Activated CD4-positive, alpha-beta T cell treated with anti-CD3 and anti-CD28 coated beads for 24 hours (primary cell): ENCODE measurements at regions not wholly inside any gene's neighbourhood (a gene's known extent, or its start where the extent isn't known, plus 50 kb on each side); places are given as distances from the start of the nearest gene placed in this dataset.

Source experiments
- DNase-seq, 2 donors: peaks; one replicate each; pipeline ENCODE4 v3.0.0-alpha.2; 2020; ENCODE audit warnings: low read depth in 2 of 2

DNA sequence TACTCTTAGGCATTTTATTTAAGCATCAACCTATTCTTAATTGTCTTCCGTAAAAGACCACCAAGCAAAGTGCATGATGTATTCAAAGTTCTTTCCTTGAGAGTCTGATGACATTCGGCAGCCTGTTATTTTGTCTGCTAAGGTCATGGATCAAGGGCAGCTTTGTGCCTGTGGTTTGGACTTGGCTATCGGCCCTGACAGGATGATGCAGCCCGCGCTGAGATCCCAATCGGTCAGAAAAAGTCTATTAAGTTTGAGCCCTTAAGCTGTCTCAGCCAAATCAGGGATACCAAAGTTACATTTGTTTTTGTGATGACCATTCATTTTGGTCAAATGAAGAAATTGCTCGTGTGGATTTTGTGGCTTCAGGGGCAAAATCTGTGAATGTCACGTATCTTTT, 718.9 kb upstream of the FANCL start:
- no peak for DNase-seq

DNA sequence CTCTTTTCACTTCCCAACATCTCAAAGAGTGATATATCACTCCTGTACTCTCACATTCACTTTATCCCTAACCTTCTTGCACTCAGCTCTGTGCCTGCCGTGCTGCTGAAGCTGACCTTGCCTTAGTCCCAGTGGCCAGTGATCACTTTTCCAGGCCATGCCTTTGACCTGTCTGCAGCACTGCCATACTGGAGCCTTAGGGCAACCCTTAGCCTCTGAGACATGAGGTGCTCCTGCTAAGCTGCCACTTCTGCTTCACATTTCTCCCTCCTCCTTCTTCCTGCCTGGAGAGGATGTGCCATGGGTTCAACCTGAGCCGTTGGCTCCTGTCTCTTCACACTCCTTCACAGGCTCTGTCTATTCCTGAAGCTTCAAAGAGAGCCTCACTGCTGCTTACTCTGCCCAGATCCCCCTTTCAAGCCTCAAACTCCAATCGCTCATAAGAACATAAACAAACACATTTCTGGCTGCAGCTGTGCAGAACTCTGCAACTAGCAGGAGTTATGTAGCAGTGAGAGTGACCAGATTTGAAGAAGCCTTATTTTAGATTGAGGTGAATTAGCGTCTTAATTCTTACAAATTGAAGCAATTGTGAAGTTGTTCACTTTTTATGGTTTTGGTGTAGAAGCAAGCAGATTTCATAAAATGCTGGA, 716.2 kb upstream of the FANCL start:
- DNase-seq = no peak

DNA sequence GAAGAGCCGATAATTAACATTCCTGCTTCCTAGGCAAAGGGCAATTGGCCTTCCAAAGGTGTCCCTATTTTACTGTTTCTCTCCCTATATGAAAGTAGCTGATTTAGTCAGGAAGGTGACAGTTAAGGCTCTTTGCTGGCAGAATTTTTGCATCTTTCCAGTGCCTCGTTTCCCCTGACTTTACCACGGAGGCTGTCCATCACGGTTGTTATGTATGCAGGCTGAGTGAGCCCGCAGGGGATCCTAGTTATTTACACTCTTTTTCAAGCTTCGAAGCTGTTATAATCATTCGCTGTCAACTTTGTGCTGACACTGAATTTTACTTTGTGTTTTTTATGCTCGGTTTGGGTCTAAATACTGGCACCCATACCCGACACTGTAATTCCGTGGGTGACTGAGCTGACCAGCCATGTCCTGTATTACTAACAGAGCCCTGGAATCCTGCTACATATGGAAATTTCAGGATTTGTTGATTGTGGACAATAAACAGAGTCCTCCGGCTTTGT, 713.8 kb upstream of the FANCL start:
- no peak for DNase-seq

DNA sequence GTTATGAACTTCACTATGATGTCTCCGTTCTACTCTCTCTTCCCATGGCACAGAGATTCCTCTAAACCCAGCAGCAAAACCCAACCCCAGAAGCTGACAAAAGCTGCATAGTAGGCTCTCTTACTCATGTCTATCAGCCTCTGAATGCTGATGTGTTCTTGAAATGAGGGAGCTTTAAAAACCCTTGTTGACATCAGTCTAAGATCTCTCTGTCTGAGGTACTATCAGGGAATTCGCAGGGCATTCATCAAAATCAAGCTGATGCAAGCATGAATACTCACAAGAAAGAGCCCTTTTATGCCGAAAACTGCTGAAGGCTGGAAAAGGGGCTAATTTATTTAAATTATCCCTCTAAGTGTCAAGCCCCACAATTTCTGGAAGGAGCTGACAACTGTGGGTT, 710.6 kb upstream of the FANCL start:
- no peak for DNase-seq

DNA sequence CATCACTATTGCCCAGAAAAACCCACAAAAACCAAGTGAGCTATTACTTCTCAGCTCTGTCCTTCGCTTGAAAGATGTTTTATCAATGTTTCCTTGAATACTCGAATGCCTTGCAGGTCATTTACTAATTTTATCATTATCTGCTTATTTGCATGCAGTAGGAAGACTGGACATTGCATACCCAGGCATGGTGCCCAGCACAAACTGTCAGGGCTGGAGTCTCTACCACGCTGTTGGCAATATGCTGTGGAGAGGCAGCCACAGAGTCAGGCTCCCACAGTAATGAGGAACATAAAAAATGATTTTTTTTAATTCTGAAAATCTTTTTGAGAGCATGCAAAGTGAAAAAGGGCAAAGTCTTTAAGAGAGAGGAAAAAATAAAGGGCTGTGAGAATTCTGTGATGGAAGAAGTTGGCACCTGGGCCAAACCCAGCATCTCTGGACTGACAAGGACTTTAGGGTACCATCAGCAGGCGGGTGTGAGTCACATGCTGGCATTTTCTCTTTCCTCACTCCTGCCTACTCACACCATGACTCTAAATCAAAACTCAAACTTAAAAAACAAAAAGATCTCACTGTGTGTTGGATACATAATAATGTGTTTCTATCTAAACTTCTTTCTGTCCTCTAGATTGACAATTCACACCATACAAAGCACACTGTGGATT, 709.8 kb upstream of the FANCL start:
- no peak for DNase-seq

DNA sequence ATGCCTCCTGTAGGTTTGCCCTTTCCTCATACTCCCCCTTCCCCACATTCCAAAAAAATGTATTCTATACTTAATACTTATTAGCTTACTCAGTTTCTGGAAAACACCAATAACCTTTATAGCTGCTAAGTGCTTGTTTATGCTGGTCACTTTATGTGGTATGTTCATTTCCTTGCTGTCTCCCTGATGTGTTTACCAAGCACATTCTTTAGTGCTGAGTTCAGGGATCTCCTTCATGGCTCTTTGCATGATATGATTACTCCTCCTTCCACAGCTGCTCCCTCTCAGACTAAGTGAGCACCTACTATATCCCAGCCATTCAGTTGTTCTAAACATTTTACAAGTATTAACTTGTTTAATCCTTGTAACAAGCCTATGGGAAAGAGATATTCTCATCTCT, 698.3 kb upstream of the FANCL start:
- no peak for DNase-seq

DNA sequence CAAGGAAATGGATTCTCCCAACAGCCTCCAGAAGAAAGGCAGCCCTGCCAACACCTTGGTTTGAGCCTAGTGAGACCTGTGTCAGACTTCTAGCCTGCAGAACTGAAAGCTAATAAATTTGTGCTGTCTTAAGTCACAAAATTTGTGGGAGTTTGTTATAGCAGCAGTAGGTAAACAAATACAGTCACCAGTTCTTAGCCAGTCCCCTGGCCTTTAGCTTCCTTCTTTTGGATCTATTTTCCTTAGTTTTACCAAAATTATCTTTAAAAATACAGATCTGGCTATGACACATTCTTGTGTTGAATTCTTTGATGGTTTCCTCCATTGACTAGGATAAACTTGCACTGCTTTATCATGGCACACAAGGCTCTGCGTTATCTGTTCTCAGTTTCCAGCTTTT, 697.9 kb upstream of the FANCL start:
- no peak for DNase-seq

DNA sequence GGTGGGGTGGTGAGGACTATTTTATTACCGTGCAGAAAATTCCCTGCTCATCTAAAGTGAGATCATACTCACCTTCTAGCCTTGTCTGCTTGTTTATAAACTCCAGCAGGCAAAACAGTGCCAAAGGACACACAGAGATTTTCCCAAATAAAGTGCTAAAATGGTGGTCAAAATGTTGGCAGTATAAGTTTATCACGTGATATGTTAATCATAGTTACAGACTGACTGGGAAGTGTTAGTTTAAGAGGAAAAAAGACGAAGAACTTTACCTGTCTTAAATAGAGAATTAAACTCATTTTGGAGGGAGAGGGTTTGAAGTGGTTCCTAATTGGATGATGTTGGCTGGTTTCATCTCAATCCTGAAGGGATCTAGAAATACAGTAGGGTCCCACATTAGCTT, 691.7 kb upstream of the FANCL start:
- no peak for DNase-seq

DNA sequence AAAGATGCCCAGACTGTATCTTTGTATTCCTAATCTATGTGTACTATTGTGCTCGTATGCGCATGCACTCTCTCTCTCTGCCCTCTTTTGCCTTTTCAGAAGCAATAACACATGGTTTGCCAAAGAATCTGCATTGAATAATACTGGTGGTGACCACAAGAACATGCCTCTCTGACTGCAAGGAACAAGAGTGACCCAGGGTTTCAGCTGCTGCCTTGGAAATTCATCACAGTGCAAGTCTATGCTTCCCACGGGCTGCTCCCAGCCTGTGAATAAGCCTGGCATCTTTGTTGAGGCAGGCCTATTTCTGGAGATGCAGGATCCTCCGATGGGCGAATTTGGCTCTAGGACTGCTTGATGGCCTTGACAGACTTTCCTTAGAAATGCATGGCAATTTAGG, 689.4 kb upstream of the FANCL start:
- DNase-seq = no peak

DNA sequence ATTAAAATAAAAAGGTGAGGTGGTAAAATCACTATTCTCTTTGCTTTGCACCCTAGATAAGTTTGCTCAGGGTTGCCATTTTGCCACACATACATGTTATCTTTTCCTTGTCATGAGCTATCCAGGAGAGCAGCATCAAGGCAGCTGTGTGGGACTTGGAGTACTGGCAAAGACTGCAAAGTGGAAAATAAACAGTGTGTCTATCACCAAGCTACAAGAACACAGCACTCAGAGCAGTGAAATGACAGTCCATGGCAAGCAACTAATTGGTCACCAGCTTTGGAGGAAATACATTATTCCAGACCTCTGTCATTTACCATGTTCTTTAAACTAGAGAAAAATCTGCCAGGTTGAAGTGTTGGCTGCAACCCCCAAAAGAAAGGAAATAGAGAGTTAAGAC, 687.8 kb upstream of the FANCL start:
- DNase-seq = no peak

DNA sequence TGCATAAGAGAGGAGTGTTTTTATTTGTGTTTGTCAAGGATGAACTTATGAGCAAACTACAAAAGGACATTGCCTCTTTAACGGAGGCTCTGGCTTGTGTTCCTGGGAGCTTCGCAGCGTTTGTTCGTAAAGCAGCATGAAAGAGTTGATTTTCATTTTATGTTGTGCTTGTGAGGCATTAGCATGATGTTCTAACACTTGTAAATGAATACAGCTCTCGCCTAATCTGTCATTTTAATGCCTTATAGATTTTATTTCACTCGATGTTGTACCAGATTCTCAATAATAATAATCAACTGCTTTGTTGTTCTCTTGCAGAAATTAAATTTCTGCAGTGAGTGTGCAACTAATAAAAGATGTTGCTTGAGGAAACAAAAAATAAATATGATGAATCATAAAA, 687.3 kb upstream of the FANCL start:
- DNase-seq = no peak

DNA sequence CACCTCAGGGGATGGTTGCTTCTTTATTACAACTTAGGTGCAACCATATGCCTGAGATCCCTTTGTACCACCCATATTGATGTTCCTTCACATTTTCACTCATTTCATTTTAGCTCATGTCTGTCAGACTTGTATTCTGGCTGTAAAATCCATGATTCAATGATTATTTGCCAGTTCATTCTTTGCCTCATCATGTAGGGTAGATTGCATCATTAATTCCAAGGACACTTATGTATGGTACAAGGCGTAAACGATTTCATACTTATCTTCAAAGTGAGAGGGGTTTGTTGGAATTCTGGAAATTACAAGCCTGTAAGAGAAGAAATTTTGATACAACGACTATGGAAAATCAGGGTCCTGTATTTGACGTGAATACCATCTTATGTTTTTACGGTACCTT, 685.0 kb upstream of the FANCL start:
- no peak for DNase-seq

DNA sequence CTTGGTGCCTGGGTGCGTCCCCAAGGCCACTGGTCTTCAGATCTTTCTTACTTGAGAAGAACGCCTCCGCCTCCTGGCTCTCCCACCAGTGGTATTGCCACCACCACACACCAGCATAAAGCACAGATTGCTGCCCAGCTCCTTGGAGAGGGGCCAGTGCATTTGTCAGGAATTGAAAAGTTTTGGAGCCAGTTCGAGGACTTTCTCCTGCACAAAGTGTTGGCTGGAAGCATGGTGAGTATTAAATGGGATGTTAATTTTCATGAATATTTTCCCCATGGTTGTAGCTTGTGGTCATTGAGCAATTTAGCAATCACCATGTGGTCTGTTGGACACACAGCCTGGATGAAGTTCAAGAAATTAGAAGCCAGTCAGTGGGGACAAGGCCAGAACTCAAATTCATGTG, 684.6 kb upstream of the FANCL start:
- DNase-seq = no peak

DNA sequence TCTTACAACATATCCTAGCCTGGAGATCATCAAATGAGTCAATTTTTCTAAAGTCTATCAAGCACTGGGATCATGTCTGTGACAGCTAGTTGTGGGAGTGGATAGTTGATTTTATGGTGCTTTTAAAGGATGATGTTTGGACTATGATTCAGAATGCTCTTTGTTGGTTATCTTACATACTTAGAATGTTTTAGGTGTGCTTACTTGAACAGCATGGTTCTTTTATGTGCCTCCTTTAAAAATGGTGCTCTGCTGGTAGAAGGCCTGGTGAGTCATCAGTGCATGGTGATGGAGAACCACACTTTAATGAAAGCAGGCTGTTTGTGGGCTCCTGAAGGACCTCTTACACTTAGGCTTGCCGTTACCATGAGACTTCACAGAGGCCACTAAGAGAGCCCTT, 682.7 kb upstream of the FANCL start:
- no peak for DNase-seq

DNA sequence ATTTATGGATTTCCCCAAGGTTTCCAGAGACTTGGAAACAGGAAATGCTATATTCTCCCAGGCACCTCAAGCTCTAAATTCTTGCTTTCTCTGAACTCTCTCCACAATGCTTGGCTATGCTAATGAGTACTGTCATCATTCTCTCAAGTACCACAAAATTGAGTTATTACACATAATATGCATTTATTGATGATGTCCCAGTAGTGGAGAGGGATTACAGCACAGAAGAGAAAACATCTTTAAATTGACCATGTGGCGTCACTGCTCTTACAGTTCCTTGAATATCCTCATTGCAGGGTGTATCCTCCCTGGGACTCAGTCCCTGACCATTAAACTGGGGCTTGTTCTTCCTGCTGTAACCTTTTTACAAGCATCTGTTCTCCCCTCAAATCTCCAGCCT, 681.1 kb upstream of the FANCL start:
- DNase-seq = no peak

DNA sequence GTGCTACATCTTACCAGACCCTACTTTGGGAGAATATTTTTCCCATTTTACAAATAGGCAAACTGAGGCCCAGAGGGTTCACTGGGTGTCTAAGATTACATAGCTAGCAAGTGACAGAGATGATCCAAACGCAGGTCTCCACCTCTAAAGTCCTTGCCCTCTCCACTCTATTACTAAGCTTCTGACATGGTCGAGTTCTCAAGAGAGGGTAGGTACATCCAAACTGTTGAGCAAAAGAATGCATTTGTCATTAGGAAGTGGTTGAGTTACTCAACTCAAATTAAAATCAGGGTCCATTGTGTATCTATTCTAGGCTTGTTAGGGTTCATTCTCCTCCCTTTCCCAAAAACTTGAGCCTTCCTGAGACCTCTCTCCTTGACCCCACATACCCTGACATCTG, 680.6 kb upstream of the FANCL start:
- no peak for DNase-seq

DNA sequence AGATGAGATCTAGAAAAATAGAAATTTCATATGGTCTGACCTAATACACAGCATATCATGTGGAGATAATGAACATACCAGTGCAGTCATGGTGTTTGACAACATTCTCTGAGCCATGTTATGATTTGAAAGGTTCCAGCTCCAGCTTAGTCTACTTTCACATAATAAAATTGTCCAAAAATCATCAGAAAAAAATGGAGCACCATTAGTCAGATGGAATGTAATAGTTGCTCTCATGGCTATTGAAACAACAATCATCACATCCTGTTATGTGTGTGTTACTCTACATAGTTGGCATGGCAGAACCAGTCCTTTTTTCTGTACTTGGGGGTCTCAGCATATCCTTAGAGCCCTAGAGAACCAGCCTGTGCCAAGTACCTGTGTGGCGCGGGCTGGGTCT, 678.9 kb upstream of the FANCL start:
- DNase-seq = no peak

DNA sequence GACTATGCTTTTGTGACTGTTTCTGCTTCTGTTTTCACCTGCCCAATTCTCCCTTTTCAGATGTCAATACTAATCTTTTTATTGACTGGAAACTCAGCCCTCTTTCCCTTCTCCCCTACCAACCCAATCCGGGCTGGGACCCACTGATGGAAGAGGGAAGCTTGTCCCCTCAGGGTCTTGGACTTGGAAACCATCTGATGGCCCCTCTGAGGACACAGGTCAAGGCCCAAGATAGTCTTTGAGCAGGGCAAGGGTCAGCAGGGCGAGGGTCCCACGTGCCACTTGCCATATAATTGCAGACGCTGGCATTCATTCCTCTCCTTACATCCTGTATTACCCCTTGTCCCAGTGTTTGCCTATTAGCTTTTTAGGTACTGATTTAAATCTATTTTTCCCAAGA, 678.2 kb upstream of the FANCL start:
- DNase-seq = no peak

DNA sequence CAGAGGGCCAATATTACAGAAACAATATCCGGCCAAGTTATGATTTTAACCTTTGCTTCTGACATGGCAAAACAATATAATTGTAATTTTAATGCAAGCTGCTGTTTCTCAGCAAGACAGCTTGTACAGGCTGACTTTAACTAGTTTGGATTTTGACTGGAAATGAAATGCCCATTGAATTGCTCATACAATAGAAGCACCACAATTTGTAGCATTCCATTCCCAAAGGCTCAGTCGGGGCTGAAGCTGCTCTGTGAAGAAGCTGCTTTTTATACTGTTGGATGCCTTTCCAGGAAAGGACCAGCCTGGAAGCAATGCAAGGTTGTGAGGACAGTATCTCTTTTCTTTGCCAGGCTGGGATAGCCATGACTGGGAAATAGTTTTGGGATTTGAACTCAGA, 677.0 kb upstream of the FANCL start:
- DNase-seq = no peak

DNA sequence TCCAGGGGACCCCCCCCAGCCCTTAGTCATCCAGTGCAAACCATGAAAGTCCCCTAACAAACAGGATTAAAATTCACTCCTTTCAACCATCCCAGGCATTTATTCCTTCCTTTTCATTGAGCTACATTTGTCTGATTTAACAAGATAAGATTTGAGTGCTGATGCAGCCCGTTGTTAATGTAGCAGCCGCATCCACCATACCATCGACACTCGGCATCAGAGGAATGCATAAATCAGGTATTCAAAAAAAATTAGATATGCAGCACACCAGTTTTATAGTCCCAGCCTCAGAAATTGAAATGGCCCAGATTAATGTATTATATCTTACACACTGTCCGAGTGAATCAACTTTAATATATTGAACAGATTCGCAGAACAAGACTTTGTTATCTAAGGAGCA, 676.5 kb upstream of the FANCL start:
- DNase-seq = no peak

DNA sequence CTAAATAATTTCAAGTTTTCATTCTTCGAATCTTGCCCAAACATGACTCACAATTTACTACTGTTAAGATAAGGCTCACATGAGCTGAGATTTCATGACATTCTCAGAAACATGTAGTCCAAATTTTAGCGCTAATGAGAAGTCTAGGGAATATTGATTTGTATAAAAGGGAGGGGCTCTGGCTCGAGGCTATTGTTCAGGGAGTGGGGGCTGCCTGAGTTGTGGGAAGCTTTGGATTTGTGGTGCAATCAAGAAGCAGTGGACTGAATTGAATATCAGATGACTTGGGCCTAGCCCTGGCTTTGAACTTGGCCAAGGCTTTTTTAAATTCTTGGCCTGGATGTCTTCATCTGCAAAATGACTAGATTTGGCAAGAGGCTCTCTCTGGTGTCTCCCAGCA, 674.9 kb upstream of the FANCL start:
- DNase-seq = no peak

DNA sequence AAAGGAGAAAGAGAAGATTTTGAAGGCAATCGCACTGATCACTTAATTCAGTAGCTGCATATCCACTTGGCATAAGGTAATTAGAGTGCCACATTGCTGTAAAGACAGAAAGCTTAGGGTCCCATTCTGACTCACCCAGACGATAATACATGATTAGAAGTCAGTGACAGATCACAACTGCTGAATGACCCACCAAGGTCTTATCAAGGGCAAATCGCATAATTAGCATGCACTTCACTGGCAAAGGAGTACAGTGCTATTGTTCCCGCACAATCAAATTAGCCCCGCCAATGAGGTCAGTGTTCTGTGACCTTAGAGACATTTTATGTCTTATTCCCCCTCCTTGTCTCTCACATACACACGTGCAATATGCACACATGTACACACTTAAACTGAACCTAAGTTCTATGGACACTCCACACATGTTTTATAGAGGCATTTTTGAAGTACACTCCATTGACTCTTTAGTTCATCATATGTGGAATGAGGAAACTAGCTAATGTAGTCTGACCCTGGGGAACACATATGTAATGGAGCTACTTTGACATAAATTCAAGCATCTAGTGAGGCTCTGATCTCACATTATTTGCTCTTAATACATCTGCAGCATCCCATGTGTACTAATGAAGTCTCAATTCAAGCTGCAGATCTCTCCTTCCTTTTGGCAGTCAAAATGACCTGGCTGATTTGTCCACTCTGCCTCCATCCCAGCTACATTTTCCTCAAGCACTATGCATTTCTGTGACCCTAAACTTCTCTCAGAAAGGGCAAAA, 673.8 kb upstream of the FANCL start:
- no peak for DNase-seq

DNA sequence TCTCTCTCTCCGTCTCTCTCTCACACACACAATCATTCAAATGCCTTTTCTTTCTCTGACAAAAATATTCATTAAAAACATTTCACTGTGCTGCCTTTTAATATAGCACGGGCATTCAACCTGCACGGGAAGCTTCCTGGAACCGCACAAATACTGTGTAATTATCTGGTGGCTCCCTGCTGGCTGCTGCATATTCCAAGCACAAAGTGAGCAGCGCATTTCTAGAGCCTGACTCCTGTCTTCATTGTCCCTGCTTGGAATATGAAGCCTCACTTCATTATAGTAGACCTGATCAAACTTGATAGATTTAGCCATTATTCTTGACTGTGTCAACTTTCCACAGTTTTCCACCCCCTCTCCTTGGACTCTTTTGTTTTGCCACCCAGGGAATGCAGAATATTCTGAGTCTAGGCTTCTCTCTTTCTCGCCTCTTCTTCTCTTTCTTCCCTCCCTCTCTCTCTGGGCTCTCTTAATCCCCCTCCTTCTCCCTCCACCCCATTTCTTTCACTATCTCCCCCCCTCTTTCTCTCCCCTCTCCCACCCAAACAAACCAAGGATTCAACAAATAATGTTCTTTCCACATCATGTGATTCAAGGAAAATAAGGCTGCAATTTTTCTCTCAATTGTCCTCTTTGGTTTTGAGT, 672.1 kb upstream of the FANCL start:
- no peak for DNase-seq
